B cell (primary cell): ENCODE measurements at regions not wholly inside any gene's neighbourhood (a gene's known extent, or its start where the extent isn't known, plus 50 kb on each side); places are given as distances from the start of the nearest gene placed in this dataset.

Source experiments
- CTCF ChIP-seq: fragments of 200-600 bp; IDR thresholded peaks from one replicate; pipeline ENCODE4 v1.8.0; 2022; ENCODE audit warnings: antibody characterized with exemption, mild to moderate bottlenecking
- EZH2 ChIP-seq: IDR thresholded peaks from 2 replicates; pipeline ENCODE4 v1.6.1; 2012; ENCODE audit warnings: borderline replicate concordance, low read depth, mild to moderate bottlenecking, moderate library complexity, low read length; ENCODE audit not compliant: insufficient read depth, poor library complexity, severe bottlenecking

- no peak for TF ChIP-seq CTCF
- TF ChIP-seq EZH2: no peak
Measured at GRCh38 chr16:63690267-63690666, 1431.6 kb downstream of the CDH11 start.
